Astrocyte of the spinal cord (primary cell): ENCODE measurements at regions not wholly inside any gene's neighbourhood (a gene's known extent, or its start where the extent isn't known, plus 50 kb on each side); places are given as distances from the start of the nearest gene placed in this dataset.
A peak's percentile ranks its signal among the peaks of the same experiment; 100 is the strongest.

ENCODE experiments used
- DNase-seq: peaks from one replicate; pipeline ENCODE4 v3.0.0; 2011; ENCODE audit warnings: low read depth, low spot score
- H3K4me3 ChIP-seq: 2 replicates; pipeline ENCODE4 v1.5.1; 2011; ENCODE audit warnings: low read depth, mild to moderate bottlenecking, low read length, moderate library complexity
- in situ Hi-C: cut with HindIII; loops from 2 replicates; pipeline ENCODE4 v1.10.0; 2017; ENCODE audit warnings: low sequenced_read_pairs
- TF ChIP-seq, protein P1 (sequence below): IDR thresholded peaks from 2 replicates; pipeline ENCODE4 v1.5.1; 2012; ENCODE audit warnings: low read depth, mild to moderate bottlenecking, low read length, inconsistent platforms

DNA sequence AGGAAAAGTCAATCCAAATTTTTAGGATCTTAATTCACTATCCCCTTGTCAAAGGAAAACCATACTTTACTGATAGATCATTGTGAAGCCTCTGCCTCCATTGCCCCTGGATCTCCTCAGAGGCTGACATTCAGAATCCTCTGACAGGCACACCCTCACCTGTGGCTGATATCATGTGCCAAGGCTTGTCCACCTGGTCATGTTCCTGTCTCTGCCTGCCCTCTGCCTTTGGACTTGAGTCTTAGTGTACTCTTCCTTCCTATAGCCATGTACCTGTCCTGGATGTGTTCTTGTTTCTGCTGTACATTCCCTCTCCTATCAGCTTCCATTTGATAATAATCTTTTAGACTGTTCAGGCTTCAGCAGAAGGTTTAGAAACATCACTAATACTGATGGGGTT, 179.4 kb downstream of the TNFSF13B start:
- TF ChIP-seq, protein P1, sequence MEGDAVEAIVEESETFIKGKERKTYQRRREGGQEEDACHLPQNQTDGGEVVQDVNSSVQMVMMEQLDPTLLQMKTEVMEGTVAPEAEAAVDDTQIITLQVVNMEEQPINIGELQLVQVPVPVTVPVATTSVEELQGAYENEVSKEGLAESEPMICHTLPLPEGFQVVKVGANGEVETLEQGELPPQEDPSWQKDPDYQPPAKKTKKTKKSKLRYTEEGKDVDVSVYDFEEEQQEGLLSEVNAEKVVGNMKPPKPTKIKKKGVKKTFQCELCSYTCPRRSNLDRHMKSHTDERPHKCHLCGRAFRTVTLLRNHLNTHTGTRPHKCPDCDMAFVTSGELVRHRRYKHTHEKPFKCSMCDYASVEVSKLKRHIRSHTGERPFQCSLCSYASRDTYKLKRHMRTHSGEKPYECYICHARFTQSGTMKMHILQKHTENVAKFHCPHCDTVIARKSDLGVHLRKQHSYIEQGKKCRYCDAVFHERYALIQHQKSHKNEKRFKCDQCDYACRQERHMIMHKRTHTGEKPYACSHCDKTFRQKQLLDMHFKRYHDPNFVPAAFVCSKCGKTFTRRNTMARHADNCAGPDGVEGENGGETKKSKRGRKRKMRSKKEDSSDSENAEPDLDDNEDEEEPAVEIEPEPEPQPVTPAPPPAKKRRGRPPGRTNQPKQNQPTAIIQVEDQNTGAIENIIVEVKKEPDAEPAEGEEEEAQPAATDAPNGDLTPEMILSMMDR, result no peak
- in situ Hi-C loops, result no loop called here

DNA sequence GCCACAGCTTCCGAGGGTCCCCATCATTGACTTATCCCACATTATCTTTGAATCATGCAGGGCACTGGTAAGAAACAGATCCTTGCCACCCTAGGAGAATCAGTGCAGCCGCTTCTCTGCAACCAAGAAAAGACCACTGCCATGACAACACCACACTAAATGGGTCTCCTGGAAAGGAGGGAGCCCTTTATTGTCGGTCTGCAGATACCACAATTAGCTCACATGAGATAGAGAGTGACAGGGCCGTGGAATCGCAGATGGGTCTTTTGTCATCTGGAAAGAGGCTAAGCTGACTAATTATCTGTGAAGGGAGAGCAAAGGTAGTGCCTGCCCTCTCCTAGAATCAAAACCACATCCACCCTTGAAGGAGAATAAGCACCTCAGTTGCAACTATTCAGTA, 178.3 kb upstream of the MYO16 start:
- no peak overlapping the region for H3K4me3 ChIP-seq
- TF ChIP-seq, protein P1, result no peak
- in situ Hi-C loops, result no loop called here
- no peak for DNase-seq

More for the DNA sequence above, 179.4 kb downstream of the TNFSF13B start:
- H3K4me3 ChIP-seq, result no peak overlapping the region
- DNase-seq, result no peak

DNA sequence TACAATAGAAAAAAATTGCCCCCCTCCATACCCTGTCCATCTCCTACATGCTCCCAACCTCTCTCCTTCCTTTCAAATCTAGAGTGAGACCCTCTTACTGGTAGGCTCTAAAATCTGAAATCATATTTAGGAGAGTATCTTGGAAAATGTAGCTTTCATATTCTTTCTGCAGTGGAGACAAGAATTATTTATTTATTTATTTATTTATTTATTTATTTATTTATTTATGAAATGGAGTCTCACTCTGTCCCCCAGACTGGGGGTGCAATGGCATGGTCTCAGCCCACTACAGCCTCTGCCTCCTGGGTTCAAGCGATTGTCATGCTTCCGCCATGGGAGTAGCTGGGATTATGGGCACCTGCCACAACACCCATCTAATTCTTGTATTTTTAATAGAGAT, 174.1 kb upstream of the MYO16 start:
- in situ Hi-C loops, result no loop called here

DNA sequence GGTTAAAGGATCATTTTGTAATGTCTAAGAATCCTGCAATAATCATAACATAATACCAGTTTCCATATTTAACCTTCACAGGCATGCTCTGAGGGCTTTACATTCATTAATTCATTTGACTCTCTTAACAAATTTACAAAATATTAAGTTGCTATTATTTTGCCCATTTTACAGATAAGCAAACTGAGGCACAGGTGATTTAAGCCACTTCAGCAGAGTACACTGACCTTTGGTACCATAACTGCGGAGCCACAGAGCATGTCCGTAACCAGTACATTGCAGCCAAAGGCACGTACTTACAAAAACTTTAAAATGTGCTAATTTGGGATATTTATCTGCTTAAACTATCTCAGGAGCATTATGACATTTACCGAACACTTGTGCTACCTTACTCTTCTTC, 169.4 kb upstream of the MYO16 start:
- in situ Hi-C loops, result no loop called here
- TF ChIP-seq, protein P1, result no peak
- no peak overlapping the region for H3K4me3 ChIP-seq
- DNase-seq, result no peak

More for the DNA sequence above, 174.1 kb upstream of the MYO16 start:
- H3K4me3 ChIP-seq, result no peak overlapping the region
- no peak for DNase-seq
- TF ChIP-seq, protein P1, result no peak

DNA sequence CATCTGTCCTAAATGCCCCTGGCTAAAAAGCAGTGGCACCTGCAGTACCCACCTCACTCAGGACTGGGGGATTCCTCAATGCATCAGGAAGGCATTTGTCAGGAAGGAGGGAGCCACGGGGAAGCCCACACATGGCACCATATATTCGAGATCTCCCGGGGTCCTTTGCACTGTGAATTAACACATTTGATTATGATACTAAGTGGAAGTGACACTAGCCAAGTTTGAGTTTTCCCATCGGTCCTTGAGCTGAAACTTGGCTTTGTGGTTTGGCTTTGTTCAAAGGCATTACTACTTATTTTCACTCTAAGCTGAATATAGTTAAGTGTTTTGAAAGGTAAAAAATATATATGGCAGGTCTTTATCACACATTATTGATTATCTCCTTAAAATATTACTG, 168.7 kb upstream of the MYO16 start:
- TF ChIP-seq, protein P1, result no peak
- in situ Hi-C loops, result no loop called here
- DNase-seq, result no peak
- H3K4me3 ChIP-seq, result no peak overlapping the region

DNA sequence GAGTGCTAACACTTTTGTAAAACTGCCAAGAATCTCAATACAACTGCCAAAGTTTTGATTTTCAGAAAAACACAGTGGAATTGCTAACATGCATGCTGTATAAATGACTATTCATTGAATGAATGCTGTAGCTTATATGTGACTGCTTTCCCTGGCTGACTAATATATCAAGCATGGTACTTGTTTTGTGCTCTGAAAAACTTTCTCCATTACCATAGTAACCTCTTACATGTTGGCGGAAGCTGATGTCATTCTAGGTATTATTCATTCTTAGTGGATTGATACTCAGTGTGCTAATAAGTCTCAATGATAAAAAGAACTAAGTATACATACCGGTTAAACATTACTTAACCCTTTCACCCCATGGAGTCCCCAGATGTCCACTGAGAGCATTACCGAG, 166.1 kb upstream of the MYO16 start:
- peak; percentile 95 for DNase-seq
- TF ChIP-seq, protein P1, result no peak
- no peak overlapping the region for H3K4me3 ChIP-seq
- in situ Hi-C loops, result no loop called here

DNA sequence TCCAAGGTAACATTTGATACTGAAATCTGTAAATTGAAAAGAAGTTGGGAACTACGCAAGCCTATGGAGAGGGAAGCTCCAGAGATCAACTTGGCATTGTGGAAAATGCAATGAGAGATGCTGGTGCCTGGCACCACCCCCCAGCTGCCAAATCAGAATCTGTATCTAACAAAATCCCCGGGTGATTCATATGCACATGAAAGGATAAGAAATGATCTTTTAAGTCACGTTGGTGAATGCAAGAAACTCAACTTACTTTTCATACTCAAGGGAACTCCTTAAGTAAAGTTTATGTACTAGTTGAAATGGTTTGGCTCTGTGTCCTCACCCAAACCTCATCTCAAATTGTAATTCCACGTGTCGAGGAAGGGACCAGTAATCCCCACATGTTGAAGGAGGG, 158.5 kb upstream of the MYO16 start:
- in situ Hi-C loops, result no loop called here

More for the DNA sequence above, 158.5 kb upstream of the MYO16 start:
- no peak overlapping the region for H3K4me3 ChIP-seq
- no peak for DNase-seq
- TF ChIP-seq, protein P1, result no peak
